ENCODE measurements at regions not wholly inside any gene's neighbourhood (a gene's known extent, or its start where the extent isn't known, plus 50 kb on each side); places are given as distances from the start of the nearest gene placed in this dataset.
A peak's percentile ranks its signal among the peaks of the same experiment; 100 is the strongest.

DNA sequence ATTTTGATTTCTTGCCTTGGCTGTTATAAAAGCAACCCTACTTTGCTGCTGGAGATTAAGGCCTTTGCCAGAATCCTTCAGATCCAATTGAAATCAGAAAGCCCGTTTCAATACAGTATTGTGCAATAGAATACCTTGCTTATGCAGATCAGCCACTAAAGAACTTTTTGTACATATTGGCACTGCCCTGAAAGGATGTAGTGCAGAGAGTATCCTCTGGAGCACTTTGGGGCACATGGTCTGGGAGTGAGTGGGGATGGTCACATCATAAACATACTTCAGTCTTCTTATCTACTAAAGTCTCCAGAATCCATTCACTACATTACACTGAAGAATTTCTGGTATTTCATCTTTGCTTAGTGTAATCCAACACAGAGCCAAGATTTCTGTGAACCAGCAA, 189.0 kb downstream of the CENPF start:
- TF ChIP-seq RAD21 (IDR thresholded peaks at IDR 0.05; ENCODE audit: low read depth) (no peak), EGR1 (IDR thresholded peaks at IDR 0.05) (no peak), CEBPB (IDR thresholded peaks at IDR 0.05) (0 out of 2 replicates have a peak, but pooled peaks have one; percentile 10)

DNA sequence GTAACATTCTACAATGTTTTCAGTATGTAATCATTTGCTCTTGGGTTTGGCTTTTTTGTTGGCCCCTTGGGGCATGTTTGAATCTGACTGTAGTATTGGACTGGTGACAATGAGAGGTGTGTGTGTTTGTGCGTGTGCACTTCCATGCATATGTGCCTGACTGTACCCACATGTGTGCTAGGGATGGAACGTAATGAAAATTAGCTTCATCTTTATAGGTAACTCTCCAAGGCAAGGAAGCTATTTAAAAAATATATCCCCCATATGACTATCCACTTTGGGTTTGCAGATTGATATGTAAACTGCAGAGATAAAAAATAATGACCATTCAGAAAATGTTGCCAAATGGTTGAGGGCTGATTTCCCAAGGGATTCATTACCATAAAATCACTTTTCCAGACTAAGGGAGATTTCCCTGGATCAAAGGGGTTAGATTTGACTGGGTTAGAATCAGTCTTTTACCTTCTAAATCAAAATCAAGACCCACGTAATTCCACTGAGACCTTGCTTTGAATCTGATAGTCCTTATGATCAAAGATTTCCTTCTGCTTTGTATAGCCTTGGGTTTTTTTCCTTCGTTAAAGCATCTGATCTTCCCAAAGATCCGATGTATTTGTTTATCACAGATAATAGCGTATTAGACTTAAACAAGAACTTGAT, 189.7 kb downstream of the CENPF start:
- TF ChIP-seq TAF1 (IDR thresholded peaks at IDR 0.05; ENCODE audit: low read depth) (no peak), FOXM1 (IDR thresholded peaks at IDR 0.05; ENCODE audit: borderline replicate concordance, low read depth) (no peak), CREB1 (IDR thresholded peaks at IDR 0.05; ENCODE audit: low read depth) (no peak), CEBPB (IDR thresholded peaks at IDR 0.05) (no peak), NFIC (IDR thresholded peaks at IDR 0.05) (no peak), EGR1 (IDR thresholded peaks at IDR 0.05) (no peak)
- TF ChIP-seq, protein P1, sequence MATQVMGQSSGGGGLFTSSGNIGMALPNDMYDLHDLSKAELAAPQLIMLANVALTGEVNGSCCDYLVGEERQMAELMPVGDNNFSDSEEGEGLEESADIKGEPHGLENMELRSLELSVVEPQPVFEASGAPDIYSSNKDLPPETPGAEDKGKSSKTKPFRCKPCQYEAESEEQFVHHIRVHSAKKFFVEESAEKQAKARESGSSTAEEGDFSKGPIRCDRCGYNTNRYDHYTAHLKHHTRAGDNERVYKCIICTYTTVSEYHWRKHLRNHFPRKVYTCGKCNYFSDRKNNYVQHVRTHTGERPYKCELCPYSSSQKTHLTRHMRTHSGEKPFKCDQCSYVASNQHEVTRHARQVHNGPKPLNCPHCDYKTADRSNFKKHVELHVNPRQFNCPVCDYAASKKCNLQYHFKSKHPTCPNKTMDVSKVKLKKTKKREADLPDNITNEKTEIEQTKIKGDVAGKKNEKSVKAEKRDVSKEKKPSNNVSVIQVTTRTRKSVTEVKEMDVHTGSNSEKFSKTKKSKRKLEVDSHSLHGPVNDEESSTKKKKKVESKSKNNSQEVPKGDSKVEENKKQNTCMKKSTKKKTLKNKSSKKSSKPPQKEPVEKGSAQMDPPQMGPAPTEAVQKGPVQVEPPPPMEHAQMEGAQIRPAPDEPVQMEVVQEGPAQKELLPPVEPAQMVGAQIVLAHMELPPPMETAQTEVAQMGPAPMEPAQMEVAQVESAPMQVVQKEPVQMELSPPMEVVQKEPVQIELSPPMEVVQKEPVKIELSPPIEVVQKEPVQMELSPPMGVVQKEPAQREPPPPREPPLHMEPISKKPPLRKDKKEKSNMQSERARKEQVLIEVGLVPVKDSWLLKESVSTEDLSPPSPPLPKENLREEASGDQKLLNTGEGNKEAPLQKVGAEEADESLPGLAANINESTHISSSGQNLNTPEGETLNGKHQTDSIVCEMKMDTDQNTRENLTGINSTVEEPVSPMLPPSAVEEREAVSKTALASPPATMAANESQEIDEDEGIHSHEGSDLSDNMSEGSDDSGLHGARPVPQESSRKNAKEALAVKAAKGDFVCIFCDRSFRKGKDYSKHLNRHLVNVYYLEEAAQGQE (IDR thresholded peaks at IDR 0.05; ENCODE audit: low read depth): no peak

DNA sequence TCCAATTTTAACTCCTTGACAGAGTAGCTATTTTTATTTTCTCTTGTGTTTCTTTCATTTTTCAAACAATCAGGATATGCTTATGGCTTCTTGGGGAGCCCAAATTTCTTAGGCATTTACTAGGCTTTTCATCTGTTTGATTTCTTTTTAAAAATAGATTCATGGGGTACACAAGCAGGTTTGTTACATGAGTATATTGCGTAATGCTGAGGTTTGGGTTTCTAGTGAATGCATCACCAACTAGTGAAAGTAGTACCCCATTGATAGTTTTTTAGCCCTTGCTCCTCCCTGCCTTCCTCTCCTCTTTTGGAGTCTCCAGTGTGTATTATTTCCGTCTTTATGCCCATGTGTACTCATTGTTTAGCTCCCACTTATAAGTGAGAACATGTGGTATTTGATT, 190.7 kb downstream of the CENPF start:
- TF ChIP-seq, protein P2, sequence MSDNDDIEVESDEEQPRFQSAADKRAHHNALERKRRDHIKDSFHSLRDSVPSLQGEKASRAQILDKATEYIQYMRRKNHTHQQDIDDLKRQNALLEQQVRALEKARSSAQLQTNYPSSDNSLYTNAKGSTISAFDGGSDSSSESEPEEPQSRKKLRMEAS (IDR thresholded peaks at IDR 0.05): no peak
- TF ChIP-seq CEBPB (IDR thresholded peaks at IDR 0.05): peak; percentile 30; the same call in 1 of the 2 replicates

DNA sequence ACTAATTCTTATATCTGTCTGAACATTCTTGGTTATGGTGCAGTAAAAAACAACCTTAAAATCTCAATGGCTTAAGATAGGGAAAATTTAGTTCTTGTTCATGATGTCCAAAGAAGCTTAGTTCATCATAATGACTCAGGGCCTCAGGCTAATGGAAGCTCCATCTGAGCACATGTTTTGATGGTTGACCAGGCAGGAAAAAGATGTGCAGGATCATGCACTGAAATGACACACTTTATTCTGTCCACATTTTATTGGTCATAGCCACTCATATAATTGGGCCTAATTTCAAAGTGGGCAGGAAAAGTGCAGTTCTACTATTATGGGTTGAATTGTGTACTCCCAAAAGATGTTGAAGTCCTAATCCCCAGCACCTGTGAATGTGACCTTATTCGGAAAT, 198.2 kb downstream of the CENPF start:
- TF ChIP-seq, protein P3, sequence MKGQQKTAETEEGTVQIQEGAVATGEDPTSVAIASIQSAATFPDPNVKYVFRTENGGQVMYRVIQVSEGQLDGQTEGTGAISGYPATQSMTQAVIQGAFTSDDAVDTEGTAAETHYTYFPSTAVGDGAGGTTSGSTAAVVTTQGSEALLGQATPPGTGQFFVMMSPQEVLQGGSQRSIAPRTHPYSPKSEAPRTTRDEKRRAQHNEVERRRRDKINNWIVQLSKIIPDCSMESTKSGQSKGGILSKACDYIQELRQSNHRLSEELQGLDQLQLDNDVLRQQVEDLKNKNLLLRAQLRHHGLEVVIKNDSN (IDR thresholded peaks at IDR 0.05): no peak
- TF ChIP-seq TAF1 (IDR thresholded peaks at IDR 0.05; ENCODE audit: low read depth): no peak
- no peak for TF ChIP-seq FOXM1 (IDR thresholded peaks at IDR 0.05; ENCODE audit: borderline replicate concordance, low read depth)
- TF ChIP-seq CEBPB (IDR thresholded peaks at IDR 0.05): no peak
- TF ChIP-seq, protein P2 (IDR thresholded peaks at IDR 0.05): no peak
- no peak for TF ChIP-seq CREB1 (IDR thresholded peaks at IDR 0.05; ENCODE audit: low read depth)
- TF ChIP-seq EGR1 (IDR thresholded peaks at IDR 0.05): no peak
- no peak for TF ChIP-seq TEAD4 (IDR thresholded peaks at IDR 0.05)

DNA sequence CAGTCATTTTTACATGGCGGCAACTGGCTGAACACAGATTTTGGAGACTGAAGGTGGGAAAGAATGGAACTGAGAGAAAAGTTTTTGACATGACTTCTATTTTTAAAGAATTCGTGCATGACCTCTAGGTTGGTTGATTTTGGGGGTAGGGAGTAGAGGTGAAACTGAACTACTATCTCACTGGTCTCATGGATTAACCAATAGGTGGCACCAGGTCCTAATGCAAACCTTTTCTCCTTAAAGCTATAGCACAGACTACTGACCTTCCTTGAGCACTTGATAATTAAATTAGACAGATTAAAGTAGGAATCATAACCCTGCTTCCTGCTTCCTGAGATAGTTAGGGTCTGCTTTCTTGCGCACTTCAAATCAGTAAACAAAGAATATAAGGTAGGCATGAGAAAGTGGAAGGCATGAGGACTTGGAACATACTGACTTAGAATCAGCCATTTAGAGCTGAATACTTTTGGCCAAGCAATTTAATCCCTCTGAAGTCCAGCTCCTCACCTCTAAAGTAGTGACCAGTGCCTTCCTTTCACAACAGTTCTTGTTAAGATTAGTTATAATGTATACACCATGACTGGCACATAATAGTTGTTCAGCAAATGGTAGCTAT, 206.0 kb downstream of the CENPF start:
- peak; percentile 63 for TF ChIP-seq RAD21 (IDR thresholded peaks at IDR 0.05; ENCODE audit: low read depth)
- TF ChIP-seq ZBTB7A (IDR thresholded peaks at IDR 0.05; ENCODE audit: low read depth): no peak

DNA sequence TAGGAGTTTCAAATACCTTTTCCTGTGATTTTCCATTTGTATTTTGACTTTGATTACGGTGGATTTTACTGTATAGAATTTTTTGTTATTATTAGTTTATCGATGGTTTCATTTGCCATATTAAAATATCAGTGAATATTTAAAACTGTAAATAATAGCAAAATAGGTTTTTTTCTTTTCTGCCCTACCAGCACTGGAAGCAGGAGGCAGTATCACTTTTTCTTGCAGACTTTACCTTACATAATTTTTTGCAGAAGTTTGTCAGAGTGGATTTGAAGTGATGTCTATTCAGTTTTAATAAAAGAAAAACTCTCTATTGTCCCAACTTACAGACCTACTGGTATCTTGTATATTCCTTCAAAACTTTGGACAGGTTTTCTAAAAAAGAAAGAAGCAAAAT, 213.6 kb downstream of the CENPF start:
- TF ChIP-seq, protein P3 (IDR thresholded peaks at IDR 0.05): no peak
- TF ChIP-seq RAD21 (IDR thresholded peaks at IDR 0.05; ENCODE audit: low read depth): no peak
- no peak for TF ChIP-seq CEBPB (IDR thresholded peaks at IDR 0.05)
- TF ChIP-seq TEAD4 (IDR thresholded peaks at IDR 0.05): no peak
- TF ChIP-seq TCF12 (IDR thresholded peaks at IDR 0.05; ENCODE audit: low read depth): no peak
- TF ChIP-seq YY1 (IDR thresholded peaks at IDR 0.05; ENCODE audit: low read depth): no peak
- no peak for TF ChIP-seq FOXM1 (IDR thresholded peaks at IDR 0.05; ENCODE audit: borderline replicate concordance, low read depth)
- no peak for TF ChIP-seq TAF1 (IDR thresholded peaks at IDR 0.05; ENCODE audit: low read depth)
- TF ChIP-seq CREB1 (IDR thresholded peaks at IDR 0.05; ENCODE audit: low read depth): no peak
- no peak for TF ChIP-seq EP300 (IDR thresholded peaks at IDR 0.05; ENCODE audit: borderline replicate concordance)
- TF ChIP-seq, protein P2 (IDR thresholded peaks at IDR 0.05): no peak
- TF ChIP-seq EGR1 (IDR thresholded peaks at IDR 0.05): no peak
- TF ChIP-seq, protein P1 (IDR thresholded peaks at IDR 0.05; ENCODE audit: low read depth): no peak
- no peak for TF ChIP-seq ZBTB7A (IDR thresholded peaks at IDR 0.05; ENCODE audit: low read depth)
- no peak for TF ChIP-seq NFIC (IDR thresholded peaks at IDR 0.05)

Data from Ishikawa (cell line).